Loucy (cell line): ENCODE measurements at regions not wholly inside any gene's neighbourhood (a gene's known extent, or its start where the extent isn't known, plus 50 kb on each side); places are given as distances from the start of the nearest gene placed in this dataset.

Experiments
- H2AFZ ChIP-seq: fragments of 200-600 bp; sonication (generic); 2 replicates; pipeline ENCODE4 v1.6.0; 2016; ENCODE audit warnings: antibody characterized with exemption, mild to moderate bottlenecking, low read length, moderate library complexity
- H3F3A ChIP-seq: fragments of 200-600 bp; 2 replicates; pipeline ENCODE4 v1.6.0; 2016; ENCODE audit warnings: antibody characterized with exemption, low read depth, mild to moderate bottlenecking
- H3K27me3 ChIP-seq: fragments of 200-600 bp; sonication (generic); 2 replicates; pipeline ENCODE4 v1.6.1; 2014; ENCODE audit warnings: low read length, mild to moderate bottlenecking; ENCODE audit not compliant: insufficient read depth, poor library complexity, severe bottlenecking
- H3K36me3 ChIP-seq: fragments of 200-600 bp; sonication (generic); 2 replicates; pipeline ENCODE4 v1.6.1; 2016; ENCODE audit warnings: low read length; ENCODE audit not compliant: insufficient read depth
- H3K4me1 ChIP-seq: fragments of 200-600 bp; sonication (generic); 2 replicates; pipeline ENCODE4 v1.5.1; 2014; ENCODE audit warnings: low read length, mild to moderate bottlenecking; ENCODE audit not compliant: insufficient read depth, poor library complexity, severe bottlenecking
- H3K4me2 ChIP-seq: fragments of 200-600 bp; sonication (generic); 2 replicates; pipeline ENCODE4 v1.6.0; 2014; ENCODE audit warnings: antibody characterized with exemption, low read length, low read depth, mild to moderate bottlenecking; ENCODE audit not compliant: poor library complexity, severe bottlenecking
- H3K4me3 ChIP-seq: fragments of 200-600 bp; sonication (generic); 2 replicates; pipeline ENCODE4 v1.5.1; 2014; ENCODE audit warnings: low read length, mild to moderate bottlenecking, mixed read lengths; ENCODE audit not compliant: poor library complexity, severe bottlenecking
- H3K79me2 ChIP-seq: fragments of 200-600 bp; sonication (generic); 2 replicates; pipeline ENCODE4 v1.6.1; 2014; ENCODE audit warnings: low read length; ENCODE audit not compliant: insufficient read depth
- H3K9ac ChIP-seq: fragments of 200-600 bp; sonication (generic); 2 replicates; pipeline ENCODE4 v1.6.0; 2014; ENCODE audit warnings: mild to moderate bottlenecking, low read depth, low read length, moderate library complexity; ENCODE audit not compliant: poor library complexity, severe bottlenecking
- H3K9me2 ChIP-seq: fragments of 200-600 bp; sonication (generic); replicated peaks from 2 replicates; pipeline ENCODE4 v1.6.1; 2016; ENCODE audit warnings: low read depth, low read length, mixed read lengths
- H3K9me3 ChIP-seq: fragments of 200-600 bp; sonication (generic); 2 replicates; pipeline ENCODE4 v1.6.1; 2014; ENCODE audit warnings: mild to moderate bottlenecking, antibody characterized with exemption, low read length, low read depth; ENCODE audit not compliant: insufficient read depth
- H4K20me1 ChIP-seq: fragments of 200-600 bp; sonication (generic); 2 replicates; pipeline ENCODE4 v1.6.0; 2014; ENCODE audit warnings: antibody characterized with exemption, low read length, mild to moderate bottlenecking; ENCODE audit not compliant: insufficient read depth, poor library complexity, severe bottlenecking
- CTCF ChIP-seq: fragments of 200-600 bp; sonication (generic); conservative IDR thresholded peaks from 2 replicates; pipeline ENCODE4 v1.5.1; 2014; ENCODE audit warnings: mild to moderate bottlenecking, antibody characterized with exemption, low read length
- EZH2phosphoT487 ChIP-seq: fragments of 200-600 bp; IDR thresholded peaks from 2 replicates; pipeline ENCODE4 v1.6.1; 2018; ENCODE audit warnings: antibody characterized with exemption, mild to moderate bottlenecking, moderate library complexity, borderline replicate concordance

- TF ChIP-seq EZH2phosphoT487 (no peak), CTCF (no peak)
- Histone ChIP-seq H3K9ac (no peak overlapping the region), H3K36me3 (no peaks in the 10 kb centered on the region), H3K27me3 (no peaks in the 10 kb centered on the region), H2AFZ (no peak overlapping the region), H3K4me1 (no peaks in the 10 kb centered on the region), H4K20me1 (no peaks in the 10 kb centered on the region), H3K4me2 (no peak overlapping the region), H3K9me2 (no peaks in the 10 kb centered on the region), H3K9me3 (no peaks in the 10 kb centered on the region), H3F3A (no peaks in the 10 kb centered on the region), H3K79me2 (no peaks in the 10 kb centered on the region), H3K4me3 (no peak overlapping the region)
These were observed 62.3 kb upstream of the CCDC6 start for GRCh38 chr10:59968705-59969104.

GRCh38 chr10:59967079-59967478 lies 60.7 kb upstream of the CCDC6 start:
- H4K20me1 ChIP-seq = no peaks in the 10 kb centered on the region
- no peaks in the 10 kb centered on the region for H3F3A ChIP-seq
- no peak overlapping the region for H3K4me2 ChIP-seq
- no peaks in the 10 kb centered on the region for H3K27me3 ChIP-seq
- no peak overlapping the region for H3K9ac ChIP-seq
- H3K79me2 ChIP-seq = no peaks in the 10 kb centered on the region
- H3K9me3 ChIP-seq = no peaks in the 10 kb centered on the region
- TF ChIP-seq CTCF (no peak), EZH2phosphoT487 (no peak)
- no peak overlapping the region for H2AFZ ChIP-seq
- H3K36me3 ChIP-seq = no peaks in the 10 kb centered on the region
- H3K4me3 ChIP-seq = no peak overlapping the region
- H3K9me2 ChIP-seq = no peaks in the 10 kb centered on the region
- no peaks in the 10 kb centered on the region for H3K4me1 ChIP-seq

- H4K20me1 ChIP-seq = no peaks in the 10 kb centered on the region
- H2AFZ ChIP-seq = no peak overlapping the region
- H3K9ac ChIP-seq = no peak overlapping the region
- H3K27me3 ChIP-seq = no peaks in the 10 kb centered on the region
- no peaks in the 10 kb centered on the region for H3F3A ChIP-seq
- H3K4me2 ChIP-seq = no peak overlapping the region
- no peak overlapping the region for H3K4me3 ChIP-seq
- no peaks in the 10 kb centered on the region for H3K4me1 ChIP-seq
- no peaks in the 10 kb centered on the region for H3K9me2 ChIP-seq
- no peaks in the 10 kb centered on the region for H3K79me2 ChIP-seq
- H3K9me3 ChIP-seq = no peaks in the 10 kb centered on the region
- no peaks in the 10 kb centered on the region for H3K36me3 ChIP-seq
- TF ChIP-seq EZH2phosphoT487 = no peak
- no peak for TF ChIP-seq CTCF
These were observed 59.7 kb upstream of the CCDC6 start for GRCh38 chr10:59965899-59966650.
